ENCODE measurements at regions not wholly inside any gene's neighbourhood (a gene's known extent, or its start where the extent isn't known, plus 50 kb on each side); places are given as distances from the start of the nearest gene placed in this dataset.

DNA sequence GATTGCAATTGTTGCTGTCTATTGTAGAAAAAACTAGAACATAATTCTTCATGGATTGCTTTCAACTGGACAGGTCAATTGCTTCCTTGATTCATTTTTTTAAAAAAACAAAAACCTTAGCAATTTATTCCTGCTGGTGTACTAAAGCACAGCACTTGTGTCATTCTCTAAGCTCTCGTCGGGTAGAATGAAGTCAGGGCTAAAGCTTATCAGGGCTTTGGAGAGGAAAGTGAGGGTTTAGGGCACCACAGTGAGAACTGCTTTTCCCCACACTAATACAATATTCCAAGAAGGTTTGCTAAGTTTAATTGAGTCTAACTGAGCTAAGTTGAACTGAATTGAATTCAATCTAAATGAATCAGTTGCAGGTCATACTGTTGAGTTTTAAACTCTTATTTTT, 76.4 kb upstream of the TLR3 start:
- Histone ChIP-seq H3K4me1 (no peaks in the 10 kb centered on the region), H3K9me3 (no peaks in the 10 kb centered on the region), H3K27me3 (no peaks in the 10 kb centered on the region), H3K27ac (no peak overlapping the region), H3K4me3 (no peak overlapping the region), H3K36me3 (no peaks in the 10 kb centered on the region)
- TF ChIP-seq POLR2A (IDR thresholded peaks at IDR 0.05) (no peak), EP300 (IDR thresholded peaks at IDR 0.05; ENCODE audit: low read depth) (no peak), POLR2AphosphoS5 (IDR thresholded peaks at IDR 0.05) (no peak)
- TF ChIP-seq, protein P1, sequence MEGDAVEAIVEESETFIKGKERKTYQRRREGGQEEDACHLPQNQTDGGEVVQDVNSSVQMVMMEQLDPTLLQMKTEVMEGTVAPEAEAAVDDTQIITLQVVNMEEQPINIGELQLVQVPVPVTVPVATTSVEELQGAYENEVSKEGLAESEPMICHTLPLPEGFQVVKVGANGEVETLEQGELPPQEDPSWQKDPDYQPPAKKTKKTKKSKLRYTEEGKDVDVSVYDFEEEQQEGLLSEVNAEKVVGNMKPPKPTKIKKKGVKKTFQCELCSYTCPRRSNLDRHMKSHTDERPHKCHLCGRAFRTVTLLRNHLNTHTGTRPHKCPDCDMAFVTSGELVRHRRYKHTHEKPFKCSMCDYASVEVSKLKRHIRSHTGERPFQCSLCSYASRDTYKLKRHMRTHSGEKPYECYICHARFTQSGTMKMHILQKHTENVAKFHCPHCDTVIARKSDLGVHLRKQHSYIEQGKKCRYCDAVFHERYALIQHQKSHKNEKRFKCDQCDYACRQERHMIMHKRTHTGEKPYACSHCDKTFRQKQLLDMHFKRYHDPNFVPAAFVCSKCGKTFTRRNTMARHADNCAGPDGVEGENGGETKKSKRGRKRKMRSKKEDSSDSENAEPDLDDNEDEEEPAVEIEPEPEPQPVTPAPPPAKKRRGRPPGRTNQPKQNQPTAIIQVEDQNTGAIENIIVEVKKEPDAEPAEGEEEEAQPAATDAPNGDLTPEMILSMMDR (IDR thresholded peaks at IDR 0.05) = no peak
- WGBS, 2 donors (ENCODE audit: low coverage in 1 of 2) = 86 to 92% methylated on average over 2 of the region's 2 CpGs
- no peak for DNase-seq
- intact Hi-C loops (cut with DNase I; ENCODE audit: low total_unique reads) (no loop called here), in situ Hi-C loops (cut with MboI; ENCODE audit: low pct_ligation_motif_present in 1 of 4, low pct_unique_long_range_greater_than_20kb in 1 of 4, low sequenced_read_pairs in 3 of 4) (no loop called here)

DNA sequence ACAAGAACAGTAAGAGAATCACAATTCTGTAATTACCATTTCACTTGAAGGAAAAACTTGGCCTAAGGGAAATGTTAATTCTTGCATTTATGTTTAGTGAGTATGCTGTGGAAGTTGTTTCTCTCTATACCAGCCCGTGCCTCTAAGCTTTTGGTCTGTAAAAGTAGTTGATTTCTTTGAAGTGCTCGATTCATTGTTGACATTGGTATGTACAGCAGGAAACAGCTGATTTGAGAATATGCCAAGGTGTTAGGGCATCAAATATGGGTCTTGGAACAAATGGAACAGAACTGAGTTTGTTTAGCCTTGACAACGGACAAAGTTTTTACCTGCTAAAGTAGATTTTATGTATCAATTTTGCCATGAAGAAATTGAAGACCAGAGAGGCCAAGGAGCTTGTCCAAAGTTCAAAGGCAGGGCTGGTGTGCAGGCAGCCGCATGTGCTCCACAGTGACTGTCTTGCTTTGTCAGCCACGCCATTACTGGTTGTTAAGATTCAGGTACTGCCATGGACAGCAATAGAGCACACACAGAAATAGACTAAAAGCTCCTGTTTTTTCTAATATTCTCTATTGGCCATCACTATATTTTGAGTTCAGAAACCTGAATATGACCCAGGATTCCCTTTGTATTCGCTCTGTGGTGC, 75.5 kb upstream of the TLR3 start:
- H3K9me3 ChIP-seq = no peaks in the 10 kb centered on the region
- no peaks in the 10 kb centered on the region for H3K4me1 ChIP-seq
- H3K27me3 ChIP-seq = no peaks in the 10 kb centered on the region
- no peak for DNase-seq
- H3K27ac ChIP-seq = no peak overlapping the region
- in situ Hi-C loops (cut with MboI; ENCODE audit: low pct_ligation_motif_present in 1 of 4, low pct_unique_long_range_greater_than_20kb in 1 of 4, low sequenced_read_pairs in 3 of 4) = no loop called here
- intact Hi-C loops (cut with DNase I; ENCODE audit: low total_unique reads) = no loop called here
- 68% methylated on average over 5 to 6 of the region's 6 CpGs for WGBS, 2 donors (ENCODE audit: low coverage in 1 of 2)
- no peak for TF ChIP-seq POLR2AphosphoS5 (IDR thresholded peaks at IDR 0.05)
- TF ChIP-seq POLR2A (IDR thresholded peaks at IDR 0.05) = no peak
- TF ChIP-seq EP300 (IDR thresholded peaks at IDR 0.05; ENCODE audit: low read depth) = no peak
- TF ChIP-seq, protein P1 (IDR thresholded peaks at IDR 0.05) = no peak
- H3K4me3 ChIP-seq = no peak overlapping the region
- H3K36me3 ChIP-seq = no peaks in the 10 kb centered on the region

- TF ChIP-seq, protein P1 (IDR thresholded peaks at IDR 0.05) = no peak
- TF ChIP-seq POLR2AphosphoS5 (IDR thresholded peaks at IDR 0.05) (no peak), EP300 (IDR thresholded peaks at IDR 0.05; ENCODE audit: low read depth) (no peak), POLR2A (IDR thresholded peaks at IDR 0.05) (no peak)
- H3K9me3 ChIP-seq = no peaks in the 10 kb centered on the region
- 71 to 78% methylated on average over 1 of the region's 1 CpG for WGBS, 2 donors (ENCODE audit: low coverage in 1 of 2)
- no peak for DNase-seq
- no peak overlapping the region for H3K27ac ChIP-seq
- H3K27me3 ChIP-seq = no peaks in the 10 kb centered on the region
- in situ Hi-C loops (cut with MboI; ENCODE audit: low pct_ligation_motif_present in 1 of 4, low pct_unique_long_range_greater_than_20kb in 1 of 4, low sequenced_read_pairs in 3 of 4) (no loop called here), intact Hi-C loops (cut with DNase I; ENCODE audit: low total_unique reads) (no loop called here)
- H3K4me3 ChIP-seq = no peak overlapping the region
- H3K36me3 ChIP-seq = no peaks in the 10 kb centered on the region
- H3K4me1 ChIP-seq = no peaks in the 10 kb centered on the region
Observed at GRCh38 chr4:185994750-185995149, 74.2 kb upstream of the TLR3 start.

- TF ChIP-seq, protein P1 (IDR thresholded peaks at IDR 0.05) = no peak
- TF ChIP-seq EP300 (IDR thresholded peaks at IDR 0.05; ENCODE audit: low read depth) (no peak), POLR2AphosphoS5 (IDR thresholded peaks at IDR 0.05) (no peak), POLR2A (IDR thresholded peaks at IDR 0.05) (no peak)
- no peak for DNase-seq
- no peaks in the 10 kb centered on the region for H3K27me3 ChIP-seq
- H3K4me1 ChIP-seq = no peaks in the 10 kb centered on the region
- no peaks in the 10 kb centered on the region for H3K9me3 ChIP-seq
- 71 to 88% methylated on average over 5 to 6 of the region's 6 CpGs for WGBS, 2 donors (ENCODE audit: low coverage in 1 of 2)
- intact Hi-C loops (cut with DNase I; ENCODE audit: low total_unique reads) (no loop called here), in situ Hi-C loops (cut with MboI; ENCODE audit: low pct_ligation_motif_present in 1 of 4, low pct_unique_long_range_greater_than_20kb in 1 of 4, low sequenced_read_pairs in 3 of 4) (no loop called here)
- H3K27ac ChIP-seq = no peak overlapping the region
- H3K36me3 ChIP-seq = no peaks in the 10 kb centered on the region
- no peak overlapping the region for H3K4me3 ChIP-seq
Observed at GRCh38 chr4:185995665-185996064, 73.3 kb upstream of the TLR3 start.
